ENCODE measurements at regions not wholly inside any gene's neighbourhood (a gene's known extent, or its start where the extent isn't known, plus 50 kb on each side); places are given as distances from the start of the nearest gene placed in this dataset.

- no peaks in the 10 kb centered on the region for H3K27me3 ChIP-seq (ENCODE audit: control insufficient read depth, insufficient read depth, low read length)
- no peaks in the 10 kb centered on the region for H3K36me3 ChIP-seq (ENCODE audit: control insufficient read depth, insufficient read depth, low read length)
- TF ChIP-seq, protein P1, sequence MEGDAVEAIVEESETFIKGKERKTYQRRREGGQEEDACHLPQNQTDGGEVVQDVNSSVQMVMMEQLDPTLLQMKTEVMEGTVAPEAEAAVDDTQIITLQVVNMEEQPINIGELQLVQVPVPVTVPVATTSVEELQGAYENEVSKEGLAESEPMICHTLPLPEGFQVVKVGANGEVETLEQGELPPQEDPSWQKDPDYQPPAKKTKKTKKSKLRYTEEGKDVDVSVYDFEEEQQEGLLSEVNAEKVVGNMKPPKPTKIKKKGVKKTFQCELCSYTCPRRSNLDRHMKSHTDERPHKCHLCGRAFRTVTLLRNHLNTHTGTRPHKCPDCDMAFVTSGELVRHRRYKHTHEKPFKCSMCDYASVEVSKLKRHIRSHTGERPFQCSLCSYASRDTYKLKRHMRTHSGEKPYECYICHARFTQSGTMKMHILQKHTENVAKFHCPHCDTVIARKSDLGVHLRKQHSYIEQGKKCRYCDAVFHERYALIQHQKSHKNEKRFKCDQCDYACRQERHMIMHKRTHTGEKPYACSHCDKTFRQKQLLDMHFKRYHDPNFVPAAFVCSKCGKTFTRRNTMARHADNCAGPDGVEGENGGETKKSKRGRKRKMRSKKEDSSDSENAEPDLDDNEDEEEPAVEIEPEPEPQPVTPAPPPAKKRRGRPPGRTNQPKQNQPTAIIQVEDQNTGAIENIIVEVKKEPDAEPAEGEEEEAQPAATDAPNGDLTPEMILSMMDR (IDR thresholded peaks at IDR 0.05; ENCODE audit: insufficient read depth, low read depth, low read length), result no peak
- ChIA-PET POLR2A (no interaction called here), CTCF (no interaction called here)
- DNase-seq (ENCODE audit: low read depth), result no peak
- H3K4me3 ChIP-seq (ENCODE audit: low read depth, low read length), result no peak overlapping the region
These were observed 213.3 kb upstream of the CXCR4 start for GRCh38 chr2:136331226-136331625.

GRCh38 chr2:136328207-136328795 is 210.4 kb upstream of the CXCR4 start:
- TF ChIP-seq, protein P1 (IDR thresholded peaks at IDR 0.05; ENCODE audit: insufficient read depth, low read depth, low read length), result no peak
- ChIA-PET CTCF (no interaction called here), POLR2A (no interaction called here)
- no peaks in the 10 kb centered on the region for H3K36me3 ChIP-seq (ENCODE audit: control insufficient read depth, insufficient read depth, low read length)
- DNase-seq (ENCODE audit: low read depth), result no peak
- H3K27me3 ChIP-seq (ENCODE audit: control insufficient read depth, insufficient read depth, low read length), result no peaks in the 10 kb centered on the region
- no peak overlapping the region for H3K4me3 ChIP-seq (ENCODE audit: low read depth, low read length)

DNA sequence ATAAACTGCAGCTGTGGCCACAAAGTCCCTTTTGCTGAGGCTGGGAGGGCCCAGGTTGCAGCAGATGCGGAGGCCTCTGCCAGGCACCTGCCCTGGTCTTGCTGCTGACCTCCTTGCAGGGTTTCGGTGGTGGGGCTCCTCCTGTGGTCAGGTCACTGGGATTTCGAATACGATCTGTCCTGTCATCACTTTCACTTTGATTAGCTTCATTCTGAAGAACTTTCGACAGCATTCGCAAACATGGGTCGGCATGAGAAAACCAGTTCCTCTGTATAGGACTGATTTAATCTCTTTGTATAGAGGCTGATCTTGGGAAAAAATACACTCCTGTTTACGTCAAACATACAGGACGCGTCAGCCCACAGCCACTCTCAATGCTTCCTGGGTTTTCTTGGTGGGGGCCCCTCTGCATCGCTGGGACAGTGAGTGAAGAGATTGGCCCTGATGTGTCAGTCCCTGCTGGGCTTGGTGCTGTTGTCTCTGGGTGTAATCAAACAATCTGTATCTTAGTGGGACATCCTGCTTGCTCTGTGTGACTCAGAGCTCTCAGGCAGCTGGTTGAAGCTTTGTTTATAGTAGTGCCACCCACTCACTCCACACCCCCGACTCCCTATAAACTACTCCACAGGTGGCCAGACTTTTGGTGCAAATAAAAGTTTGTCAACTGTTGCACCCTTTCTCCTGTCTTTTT is 209.4 kb upstream of the CXCR4 start:
- Histone ChIP-seq H3K27me3 (ENCODE audit: control insufficient read depth, insufficient read depth, low read length) (no peaks in the 10 kb centered on the region), H3K36me3 (ENCODE audit: control insufficient read depth, insufficient read depth, low read length) (no peaks in the 10 kb centered on the region), H3K4me3 (ENCODE audit: low read depth, low read length) (no peak overlapping the region)
- ChIA-PET POLR2A (no interaction called here), CTCF (no interaction called here)
- TF ChIP-seq, protein P1 (IDR thresholded peaks at IDR 0.05; ENCODE audit: insufficient read depth, low read depth, low read length), result no peak
- no peak for DNase-seq (ENCODE audit: low read depth)

DNA sequence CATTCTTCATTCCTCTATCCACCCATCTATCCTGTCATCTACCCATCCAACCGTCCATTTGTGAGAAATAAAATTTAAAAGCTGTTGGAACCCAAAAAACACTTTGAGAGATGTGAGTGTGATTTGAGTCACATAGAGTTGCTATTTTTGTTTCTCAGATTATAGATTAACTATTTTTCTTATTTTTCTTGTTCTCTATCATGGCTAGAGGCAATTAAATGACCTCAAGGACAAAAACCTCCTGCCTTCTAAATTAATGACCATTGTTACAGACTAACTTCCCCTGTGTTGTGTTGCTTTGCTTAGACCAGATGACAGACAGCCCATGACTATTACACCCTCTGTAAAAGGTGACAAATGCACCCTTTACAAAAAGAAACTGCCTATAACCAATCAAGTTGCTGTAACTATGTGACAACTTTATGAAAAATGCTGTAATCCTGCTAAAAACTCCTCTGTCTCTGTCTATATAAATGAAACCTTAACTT is 207.9 kb upstream of the CXCR4 start:
- POLR2A ChIA-PET, result no interaction called here
- H3K27me3 ChIP-seq (ENCODE audit: control insufficient read depth, insufficient read depth, low read length), result no peaks in the 10 kb centered on the region
- TF ChIP-seq, protein P1 (IDR thresholded peaks at IDR 0.05; ENCODE audit: insufficient read depth, low read depth, low read length), result no peak
- no peak for DNase-seq (ENCODE audit: low read depth)
- H3K36me3 ChIP-seq (ENCODE audit: control insufficient read depth, insufficient read depth, low read length), result no peaks in the 10 kb centered on the region
- CTCF ChIA-PET, result no interaction called here
- H3K4me3 ChIP-seq (ENCODE audit: low read depth, low read length), result no peak overlapping the region

DNA sequence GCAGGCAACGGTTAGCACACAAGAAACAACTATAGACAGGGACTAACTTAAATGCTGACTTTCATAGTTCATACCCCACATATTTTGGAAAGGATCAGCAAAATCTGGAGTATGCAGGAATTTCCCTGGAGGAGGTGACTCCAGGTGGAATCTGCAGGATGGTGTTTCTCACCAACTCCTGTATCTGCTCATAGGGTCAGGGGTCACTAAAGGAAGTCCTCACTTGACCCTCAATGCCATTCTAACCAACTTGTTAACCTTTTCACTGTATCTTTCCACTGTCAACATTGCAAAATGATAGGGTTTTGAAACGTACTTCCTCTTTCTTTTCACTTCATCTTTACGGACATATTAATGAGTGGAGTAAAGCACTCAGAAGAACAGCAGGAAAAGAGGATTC is 207.0 kb upstream of the CXCR4 start:
- Histone ChIP-seq H3K36me3 (ENCODE audit: control insufficient read depth, insufficient read depth, low read length) (no peaks in the 10 kb centered on the region), H3K27me3 (ENCODE audit: control insufficient read depth, insufficient read depth, low read length) (no peaks in the 10 kb centered on the region), H3K4me3 (ENCODE audit: low read depth, low read length) (no peak overlapping the region)
- POLR2A ChIA-PET, result no interaction called here
- TF ChIP-seq, protein P1 (IDR thresholded peaks at IDR 0.05; ENCODE audit: insufficient read depth, low read depth, low read length), result no peak
- no peak for DNase-seq (ENCODE audit: low read depth)
- CTCF ChIA-PET, result no interaction called here
